Upper lobe of left lung (tissue), 4 donors: ENCODE measurements at regions not wholly inside any gene's neighbourhood (a gene's known extent, or its start where the extent isn't known, plus 50 kb on each side); places are given as distances from the start of the nearest gene placed in this dataset.

ENCODE experiments used
- EP300 ChIP-seq, 4 donors: sonication (generic); formaldehyde crosslinking; IDR thresholded peaks; one replicate each; pipeline ENCODE4 v1.5.1; 2017; ENCODE audit warnings: antibody characterized with exemption in 4 of 4, control low read depth in 2 of 4
- POLR2A ChIP-seq, 4 donors: fragments of 450-650 bp; IDR thresholded peaks; one replicate each; pipeline ENCODE4 v1.5.1; 2016 to 2017; ENCODE audit warnings: antibody characterized with exemption in 4 of 4, mild to moderate bottlenecking in 2 of 4
- POLR2AphosphoS5 ChIP-seq, 2 donors: sonication (generic); formaldehyde crosslinking; IDR thresholded peaks; one replicate each; pipeline ENCODE4 v1.5.1; 2017; ENCODE audit warnings: antibody characterized with exemption in 2 of 2
- TF ChIP-seq, protein P1 (sequence below), 6 experiments: fragments of 450-650 bp in 4 of 6; fragments of 200-600 bp in 2 of 6; sonication (generic) in 2 of 6; IDR thresholded peaks; one replicate each; pipeline ENCODE4 v1.5.1; 2016 to 2019; ENCODE audit warnings: antibody characterized with exemption in 6 of 6

- TF ChIP-seq POLR2A (IDR thresholded peaks at IDR 0.05) (no peak), POLR2AphosphoS5 (IDR thresholded peaks at IDR 0.05) (no peak), EP300 (IDR thresholded peaks at IDR 0.05) (no peak)
- TF ChIP-seq, protein P1, sequence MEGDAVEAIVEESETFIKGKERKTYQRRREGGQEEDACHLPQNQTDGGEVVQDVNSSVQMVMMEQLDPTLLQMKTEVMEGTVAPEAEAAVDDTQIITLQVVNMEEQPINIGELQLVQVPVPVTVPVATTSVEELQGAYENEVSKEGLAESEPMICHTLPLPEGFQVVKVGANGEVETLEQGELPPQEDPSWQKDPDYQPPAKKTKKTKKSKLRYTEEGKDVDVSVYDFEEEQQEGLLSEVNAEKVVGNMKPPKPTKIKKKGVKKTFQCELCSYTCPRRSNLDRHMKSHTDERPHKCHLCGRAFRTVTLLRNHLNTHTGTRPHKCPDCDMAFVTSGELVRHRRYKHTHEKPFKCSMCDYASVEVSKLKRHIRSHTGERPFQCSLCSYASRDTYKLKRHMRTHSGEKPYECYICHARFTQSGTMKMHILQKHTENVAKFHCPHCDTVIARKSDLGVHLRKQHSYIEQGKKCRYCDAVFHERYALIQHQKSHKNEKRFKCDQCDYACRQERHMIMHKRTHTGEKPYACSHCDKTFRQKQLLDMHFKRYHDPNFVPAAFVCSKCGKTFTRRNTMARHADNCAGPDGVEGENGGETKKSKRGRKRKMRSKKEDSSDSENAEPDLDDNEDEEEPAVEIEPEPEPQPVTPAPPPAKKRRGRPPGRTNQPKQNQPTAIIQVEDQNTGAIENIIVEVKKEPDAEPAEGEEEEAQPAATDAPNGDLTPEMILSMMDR (IDR thresholded peaks at IDR 0.05): no peak
Measured at GRCh38 chr16:54397838-54398237, 111.3 kb upstream of the IRX3 start.
